ENCODE measurements at regions not wholly inside any gene's neighbourhood (a gene's known extent, or its start where the extent isn't known, plus 50 kb on each side); places are given as distances from the start of the nearest gene placed in this dataset.
A peak's percentile ranks its signal among the peaks of the same experiment; 100 is the strongest.

GRCh38 chr2:120499784-120500495 is 154.0 kb downstream of the INHBB start:
- 26% methylated on average over 12 of the region's 13 CpGs for WGBS (ENCODE audit: low lambda C conversion rate)
- no TSS peak for BruUV-seq (replicated peaks)
- peak; percentile 66 for DNase-seq (ENCODE audit: low spot score)
- H3K4me1 ChIP-seq (ENCODE audit: insufficient read depth, low read length) = peaks cover 57% of the 10 kb centered on the region
- FAIRE-seq = no peak
- ATAC-seq = peak; percentile 38
- CTCF ChIA-PET (ENCODE audit: low intra/inter-chr PET ratio, low total read pairs) = no interaction called here
- H3K9ac ChIP-seq (ENCODE audit: insufficient read depth, low read depth, low read length) = no peak overlapping the region
- intact Hi-C loops (cut with micrococcal nuclease; ENCODE audit: unreplicated experiment) = loop anchor here (1.0 to 5.0 kb wide), 2 partner anchors 51 to 52 kb away; no protein-coding TSS in a partner anchor
- no peaks in the 10 kb centered on the region for H3K9me3 ChIP-seq (ENCODE audit: low read length)
- no peak overlapping the region for H2AFZ ChIP-seq (ENCODE audit: low read length)
- peaks cover 0 to 64% of the 10 kb centered on the region in 2 experiments; a peak in 4 of 5 replicates for H3K27me3 ChIP-seq (ENCODE audit: control insufficient read depth in 1 of 2, insufficient read depth in 2 of 2, low read length in 2 of 2)
- H3K36me3 ChIP-seq (replicated peaks in 1 of 2; ENCODE audit: control insufficient read depth in 1 of 2, insufficient read depth in 2 of 2, low read length in 2 of 2) = no peaks in the 10 kb centered on the region
- H3K79me2 ChIP-seq (ENCODE audit: insufficient read depth, low read length) = no peaks in the 10 kb centered on the region
- in situ Hi-C loops (cut with HindIII; ENCODE audit: extremely low pct_ligation_motif_present, low pct_unique_long_range_greater_than_20kb) = no loop called here
- no peak overlapping the region for H3K4me3 ChIP-seq (replicated peaks in 1 of 3; ENCODE audit: insufficient read depth in 1 of 3, low read depth in 2 of 3, low read length in 3 of 3)
- POLR2A ChIA-PET = interaction anchor here (1.2 to 1.7 kb wide), 2 partner anchors 27 to 34 kb away, joined by 4 to 15 read pairs; no protein-coding TSS in a partner anchor
- H3K27ac ChIP-seq (ENCODE audit: extremely low read length, insufficient read depth, low read length) = no peak overlapping the region
- H4K20me1 ChIP-seq (ENCODE audit: insufficient read depth, low read length) = no peaks in the 10 kb centered on the region
- H3K4me2 ChIP-seq (ENCODE audit: low read depth, low read length) = peak overlapping the region; percentile 30; the same call in 1 of the 2 replicates
- TF ChIP-seq ZNF383 (CRISPR knock-in tag; IDR thresholded peaks at IDR 0.05; ENCODE audit: borderline replicate concordance) = no peak
- TF ChIP-seq MYC (CRISPR knock-in tag; IDR thresholded peaks at IDR 0.05; ENCODE audit: borderline replicate concordance) = peak; percentile 41; the same call in 1 of the 2 replicates
- no peak for TF ChIP-seq ZMYM3 (CRISPR knock-in tag; IDR thresholded peaks at IDR 0.05)
- no peak for TF ChIP-seq E2F2 (CRISPR knock-in tag; IDR thresholded peaks at IDR 0.05; ENCODE audit: borderline replicate concordance)
- no peak for TF ChIP-seq NFIC (IDR thresholded peaks at IDR 0.05; ENCODE audit: low read length)
- TF ChIP-seq ZFX (CRISPR knock-in tag; IDR thresholded peaks at IDR 0.05; ENCODE audit: low read depth) = peak; percentile 41; the same call in 1 of the 2 replicates
- peak; percentile 47 for TF ChIP-seq HOXA3 (CRISPR knock-in tag; IDR thresholded peaks at IDR 0.05)
- TF ChIP-seq ZFP1 (CRISPR knock-in tag; IDR thresholded peaks at IDR 0.05) = no peak
- no peak for TF ChIP-seq FOXK2 (IDR thresholded peaks at IDR 0.05)
- no peak for TF ChIP-seq PHF5A (CRISPR knock-in tag; IDR thresholded peaks at IDR 0.05; ENCODE audit: low read depth, unreplicated experiment)
- TF ChIP-seq TGIF2 (CRISPR knock-in tag; IDR thresholded peaks at IDR 0.05) = peak; percentile 52; the same call in 1 of the 2 replicates
- TF ChIP-seq GATAD2A (CRISPR knock-in tag; IDR thresholded peaks at IDR 0.05) = peak; percentile 67
- no peak for TF ChIP-seq ZNF777 (CRISPR knock-in tag; IDR thresholded peaks at IDR 0.05)
- 0 out of 2 replicates have a peak, but pooled peaks have one; percentile 53 for TF ChIP-seq MEF2D (CRISPR knock-in tag; IDR thresholded peaks at IDR 0.05)
- no peak for TF ChIP-seq BRD4 (CRISPR knock-in tag; IDR thresholded peaks at IDR 0.05)
- TF ChIP-seq RBFOX2 (IDR thresholded peaks at IDR 0.05; ENCODE audit: low read depth, low read length) = no peak
- peak; percentile 68; the same call in 1 of the 2 replicates for TF ChIP-seq FOSL1 (CRISPR knock-in tag; IDR thresholded peaks at IDR 0.05; ENCODE audit: borderline replicate concordance)
- peak; percentile 51; the same call in 1 of the 2 replicates for TF ChIP-seq HNRNPL (IDR thresholded peaks at IDR 0.05; ENCODE audit: low read depth, low read length)
- no peak for TF ChIP-seq ZNF17 (CRISPR knock-in tag; IDR thresholded peaks at IDR 0.05)
- no peak for TF ChIP-seq HHEX (CRISPR knock-in tag; IDR thresholded peaks at IDR 0.05)
- peak; percentile 26; the same call in 1 of the 2 replicates for TF ChIP-seq HNF4A (CRISPR knock-in tag; IDR thresholded peaks at IDR 0.05)
- TF ChIP-seq ZNF878 (CRISPR knock-in tag; IDR thresholded peaks at IDR 0.05) = 0 out of 2 replicates have a peak, but pooled peaks have one; percentile 35
- TF ChIP-seq RNF2 (conservative IDR thresholded peaks at IDR 0.05; ENCODE audit: low read depth) = peak; percentile 53; the same call in 1 of the 2 replicates
- TF ChIP-seq ZNF713 (CRISPR knock-in tag; IDR thresholded peaks at IDR 0.05) = no peak
- TF ChIP-seq ZNF790 (CRISPR knock-in tag; IDR thresholded peaks at IDR 0.05; ENCODE audit: borderline replicate concordance) = no peak
- no peak for TF ChIP-seq TRIM24 (CRISPR knock-in tag; IDR thresholded peaks at IDR 0.05)
- TF ChIP-seq SOX6 (IDR thresholded peaks at IDR 0.05) = no peak
- 0 out of 2 replicates have a peak, but pooled peaks have one; percentile 29 for TF ChIP-seq SOX6 (CRISPR knock-in tag; IDR thresholded peaks at IDR 0.05)
